ENCODE measurements at regions not wholly inside any gene's neighbourhood (a gene's known extent, or its start where the extent isn't known, plus 50 kb on each side); places are given as distances from the start of the nearest gene placed in this dataset.

GRCh38 chr18:73696171-73696570 is 451.5 kb downstream of the FBXO15 start:
- no peak for TF ChIP-seq CTCF (IDR thresholded peaks at IDR 0.05)
- TF ChIP-seq POLR2A (IDR thresholded peaks at IDR 0.05): no peak

Data from thyroid gland (tissue), 4 donors.